ENCODE measurements at regions not wholly inside any gene's neighbourhood (a gene's known extent, or its start where the extent isn't known, plus 50 kb on each side); places are given as distances from the start of the nearest gene placed in this dataset.

- Histone ChIP-seq H3K4me1 (no peaks in the 10 kb centered on the region), H3K4me3 (no peak overlapping the region), H3K27me3 (ENCODE audit: low read depth) (no peaks in the 10 kb centered on the region), H3K9me3 (no peaks in the 10 kb centered on the region), H3K36me3 (replicated peaks) (no peaks in the 10 kb centered on the region)
- no peak for DNase-seq (ENCODE audit: low spot score in 2 of 2)
- in situ Hi-C loops (cut with MboI; ENCODE audit: low sequenced_read_pairs), result no loop called here
Measured at GRCh38 chr9:16320338-16320902, 550.0 kb downstream of the BNC2 start.

GRCh38 chr9:16321461-16322119 lies 548.9 kb downstream of the BNC2 start:
- H3K36me3 ChIP-seq (replicated peaks), result no peaks in the 10 kb centered on the region
- no peak overlapping the region for H3K4me3 ChIP-seq
- H3K27me3 ChIP-seq (ENCODE audit: low read depth), result no peaks in the 10 kb centered on the region
- no peaks in the 10 kb centered on the region for H3K4me1 ChIP-seq
- H3K9me3 ChIP-seq, result no peaks in the 10 kb centered on the region
- in situ Hi-C loops (cut with MboI; ENCODE audit: low sequenced_read_pairs), result no loop called here
- DNase-seq (ENCODE audit: low spot score in 2 of 2), result no peak

GRCh38 chr9:16322849-16323248 lies 547.6 kb downstream of the BNC2 start:
- Histone ChIP-seq H3K4me3 (no peak overlapping the region), H3K36me3 (replicated peaks) (no peaks in the 10 kb centered on the region), H3K9me3 (no peaks in the 10 kb centered on the region), H3K27me3 (ENCODE audit: low read depth) (no peaks in the 10 kb centered on the region), H3K4me1 (no peaks in the 10 kb centered on the region)
- in situ Hi-C loops (cut with MboI; ENCODE audit: low sequenced_read_pairs), result no loop called here
- no peak for DNase-seq (ENCODE audit: low spot score in 2 of 2)

GRCh38 chr9:16325966-16326365 lies 544.5 kb downstream of the BNC2 start:
- in situ Hi-C loops (cut with MboI; ENCODE audit: low sequenced_read_pairs), result no loop called here
- no peaks in the 10 kb centered on the region for H3K36me3 ChIP-seq (replicated peaks)
- no peaks in the 10 kb centered on the region for H3K9me3 ChIP-seq
- H3K4me3 ChIP-seq, result no peak overlapping the region
- H3K4me1 ChIP-seq, result no peaks in the 10 kb centered on the region
- no peaks in the 10 kb centered on the region for H3K27me3 ChIP-seq (ENCODE audit: low read depth)
- DNase-seq (ENCODE audit: low spot score in 2 of 2), result no peak

GRCh38 chr9:16328349-16328748 lies 542.1 kb downstream of the BNC2 start:
- Histone ChIP-seq H3K9me3 (no peaks in the 10 kb centered on the region), H3K27me3 (ENCODE audit: low read depth) (no peaks in the 10 kb centered on the region), H3K4me1 (no peaks in the 10 kb centered on the region), H3K4me3 (no peak overlapping the region), H3K36me3 (replicated peaks) (no peaks in the 10 kb centered on the region)
- in situ Hi-C loops (cut with MboI; ENCODE audit: low sequenced_read_pairs), result no loop called here
- no peak for DNase-seq (ENCODE audit: low spot score in 2 of 2)

- in situ Hi-C loops (cut with MboI; ENCODE audit: low sequenced_read_pairs), result no loop called here
- no peak overlapping the region for H3K4me3 ChIP-seq
Measured at GRCh38 chr9:16329671-16330113, 540.8 kb downstream of the BNC2 start.

GRCh38 chr9:16331031-16331430 lies 539.4 kb downstream of the BNC2 start:
- Histone ChIP-seq H3K4me1 (no peaks in the 10 kb centered on the region), H3K9me3 (no peaks in the 10 kb centered on the region), H3K36me3 (replicated peaks) (no peaks in the 10 kb centered on the region), H3K4me3 (no peak overlapping the region), H3K27me3 (ENCODE audit: low read depth) (no peaks in the 10 kb centered on the region)
- no peak for DNase-seq (ENCODE audit: low spot score in 2 of 2)
- in situ Hi-C loops (cut with MboI; ENCODE audit: low sequenced_read_pairs), result no loop called here

More at GRCh38 chr9:16329671-16330113, 540.8 kb downstream of the BNC2 start:
- Histone ChIP-seq H3K27me3 (ENCODE audit: low read depth) (no peaks in the 10 kb centered on the region), H3K36me3 (replicated peaks) (no peaks in the 10 kb centered on the region), H3K4me1 (no peaks in the 10 kb centered on the region), H3K9me3 (no peaks in the 10 kb centered on the region)
- no peak for DNase-seq (ENCODE audit: low spot score in 2 of 2)

- no peak overlapping the region for H3K4me3 ChIP-seq
- H3K27me3 ChIP-seq (ENCODE audit: low read depth), result no peaks in the 10 kb centered on the region
- H3K36me3 ChIP-seq (replicated peaks), result no peaks in the 10 kb centered on the region
- H3K9me3 ChIP-seq, result no peaks in the 10 kb centered on the region
- in situ Hi-C loops (cut with MboI; ENCODE audit: low sequenced_read_pairs), result no loop called here
- no peak for DNase-seq (ENCODE audit: low spot score in 2 of 2)
- no peaks in the 10 kb centered on the region for H3K4me1 ChIP-seq
Measured at GRCh38 chr9:16331527-16331926, 538.9 kb downstream of the BNC2 start.

- H3K4me3 ChIP-seq, result no peak overlapping the region
- H3K36me3 ChIP-seq (replicated peaks), result no peaks in the 10 kb centered on the region
- in situ Hi-C loops (cut with MboI; ENCODE audit: low sequenced_read_pairs), result no loop called here
- no peaks in the 10 kb centered on the region for H3K27me3 ChIP-seq (ENCODE audit: low read depth)
- no peak for DNase-seq (ENCODE audit: low spot score in 2 of 2)
- no peaks in the 10 kb centered on the region for H3K4me1 ChIP-seq
- no peaks in the 10 kb centered on the region for H3K9me3 ChIP-seq
Measured at GRCh38 chr9:16333691-16334090, 536.8 kb downstream of the BNC2 start.

GRCh38 chr9:16335788-16336580 lies 534.5 kb downstream of the BNC2 start:
- DNase-seq (ENCODE audit: low spot score in 2 of 2), result no peak
- H3K4me1 ChIP-seq, result no peaks in the 10 kb centered on the region

GRCh38 chr9:16336833-16337232 lies 533.6 kb downstream of the BNC2 start:
- Histone ChIP-seq H3K36me3 (replicated peaks) (no peaks in the 10 kb centered on the region), H3K9me3 (no peaks in the 10 kb centered on the region), H3K4me1 (no peaks in the 10 kb centered on the region), H3K27me3 (ENCODE audit: low read depth) (no peaks in the 10 kb centered on the region), H3K4me3 (no peak overlapping the region)
- in situ Hi-C loops (cut with MboI; ENCODE audit: low sequenced_read_pairs), result no loop called here
- DNase-seq (ENCODE audit: low spot score in 2 of 2), result no peak

More at GRCh38 chr9:16335788-16336580, 534.5 kb downstream of the BNC2 start:
- Histone ChIP-seq H3K4me3 (no peak overlapping the region), H3K36me3 (replicated peaks) (no peaks in the 10 kb centered on the region), H3K27me3 (ENCODE audit: low read depth) (no peaks in the 10 kb centered on the region), H3K9me3 (no peaks in the 10 kb centered on the region)
- in situ Hi-C loops (cut with MboI; ENCODE audit: low sequenced_read_pairs), result no loop called here

- Histone ChIP-seq H3K36me3 (replicated peaks) (no peaks in the 10 kb centered on the region), H3K4me3 (no peak overlapping the region), H3K4me1 (no peaks in the 10 kb centered on the region), H3K9me3 (no peaks in the 10 kb centered on the region), H3K27me3 (ENCODE audit: low read depth) (no peaks in the 10 kb centered on the region)
- in situ Hi-C loops (cut with MboI; ENCODE audit: low sequenced_read_pairs), result no loop called here
- no peak for DNase-seq (ENCODE audit: low spot score in 2 of 2)
Measured at GRCh38 chr9:16337322-16338029, 533.0 kb downstream of the BNC2 start.

- no peaks in the 10 kb centered on the region for H3K27me3 ChIP-seq (ENCODE audit: low read depth)
- no peaks in the 10 kb centered on the region for H3K9me3 ChIP-seq
- no peaks in the 10 kb centered on the region for H3K36me3 ChIP-seq (replicated peaks)
- no peak overlapping the region for H3K4me3 ChIP-seq
- in situ Hi-C loops (cut with MboI; ENCODE audit: low sequenced_read_pairs), result no loop called here
- no peak for DNase-seq (ENCODE audit: low spot score in 2 of 2)
- H3K4me1 ChIP-seq, result no peaks in the 10 kb centered on the region
Measured at GRCh38 chr9:16341177-16341576, 529.3 kb downstream of the BNC2 start.
